Gastroesophageal sphincter (tissue), 3 donors: ENCODE measurements at regions not wholly inside any gene's neighbourhood (a gene's known extent, or its start where the extent isn't known, plus 50 kb on each side); places are given as distances from the start of the nearest gene placed in this dataset.

ENCODE experiments used
- CTCF ChIP-seq, 4 experiments: fragments of 200-600 bp in 2 of 4; fragments of 450-650 bp in 2 of 4; sonication (generic) in 1 of 4; IDR thresholded peaks; one replicate each; pipeline ENCODE4 v1.5.1; 2017 to 2019; ENCODE audit warnings: antibody characterized with exemption in 4 of 4, mild to moderate bottlenecking in 2 of 4, moderate library complexity in 2 of 4
- EP300 ChIP-seq: sonication (generic); formaldehyde crosslinking; IDR thresholded peaks from one replicate; pipeline ENCODE4 v1.6.1; 2017; ENCODE audit warnings: antibody characterized with exemption, mild to moderate bottlenecking

- no peak for TF ChIP-seq EP300
- no peak for TF ChIP-seq CTCF (IDR thresholded peaks at IDR 0.05)
Measured at GRCh38 chr11:37497326-37497725, 899.3 kb upstream of the RAG2 start.
